GM21737 (cell line): ENCODE measurements at regions not wholly inside any gene's neighbourhood (a gene's known extent, or its start where the extent isn't known, plus 50 kb on each side); places are given as distances from the start of the nearest gene placed in this dataset.
"Not testable (repeated sequence)": the region's sequence is repeated elsewhere in the genome, so short reads cannot be mapped to it uniquely, and the experiment has no call there.

ENCODE experiments used
- ATAC-seq: cut with Tn5 transposase; IDR thresholded peaks from one replicate; pipeline ENCODE4 v1.9.1; 2021; ENCODE audit warnings: mild to moderate bottlenecking, moderate library complexity; ENCODE audit not compliant: unreplicated experiment

DNA sequence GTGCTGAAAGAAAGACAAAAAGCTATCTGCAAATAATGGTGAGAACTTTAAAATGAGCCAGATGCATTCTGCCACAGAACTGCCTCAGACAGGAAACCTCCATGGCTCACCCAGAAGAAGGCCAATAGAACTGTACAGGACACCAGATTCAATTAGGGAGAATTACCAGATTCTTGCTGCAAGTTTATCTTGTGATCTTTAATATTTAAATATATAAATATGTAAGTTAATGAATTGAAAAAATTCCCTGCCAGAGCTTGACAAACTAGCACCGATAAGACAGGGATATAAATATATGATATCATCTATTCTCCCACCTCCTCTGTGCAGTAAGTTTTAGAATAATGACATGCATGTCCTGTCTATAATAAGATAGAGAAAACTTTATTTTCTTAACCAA lies 252.8 kb downstream of the PLK2 start:
- ATAC-seq: no peak

DNA sequence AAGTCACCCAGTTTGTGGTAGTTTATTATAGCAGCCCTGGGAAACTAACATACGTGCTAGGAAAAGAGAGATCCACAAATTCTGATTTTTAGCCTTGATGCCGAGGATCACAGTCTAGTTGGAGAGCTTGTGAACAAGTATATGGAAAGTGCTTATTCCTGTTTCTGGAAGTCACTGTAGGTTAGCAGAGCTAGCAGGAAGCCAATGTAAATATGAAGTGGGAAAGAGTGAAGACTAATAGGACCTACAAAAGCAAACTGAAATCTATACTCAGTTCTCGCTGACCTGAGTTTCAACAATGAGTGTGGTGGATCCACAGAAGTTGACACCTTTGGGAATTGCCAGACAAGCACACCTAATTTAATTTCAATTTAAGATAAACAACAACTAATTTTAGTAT lies 254.9 kb downstream of the PLK2 start:
- no peak for ATAC-seq

DNA sequence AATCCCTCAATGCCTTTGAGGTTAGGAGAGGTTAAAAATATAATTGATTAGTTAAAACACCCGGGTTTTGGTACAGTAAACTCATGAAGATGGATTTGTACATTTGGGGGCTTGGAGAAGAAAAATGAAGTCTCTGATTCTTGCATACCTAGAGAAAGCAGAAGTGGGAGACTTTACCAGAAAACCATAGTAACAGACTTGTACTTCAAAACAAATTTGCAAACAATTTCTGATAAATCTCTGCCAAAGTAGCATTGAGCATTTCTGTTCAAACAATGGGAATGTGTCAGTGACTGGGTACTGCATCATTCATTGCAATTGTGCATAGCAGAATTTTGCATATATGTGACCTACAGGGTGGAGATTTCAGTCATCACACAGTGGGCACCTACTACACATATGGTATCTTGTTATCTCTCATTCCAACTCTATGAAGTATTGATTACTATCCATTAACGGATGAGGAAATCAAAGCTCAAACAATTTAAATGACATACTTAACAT lies 256.9 kb downstream of the PLK2 start:
- no peak for ATAC-seq

DNA sequence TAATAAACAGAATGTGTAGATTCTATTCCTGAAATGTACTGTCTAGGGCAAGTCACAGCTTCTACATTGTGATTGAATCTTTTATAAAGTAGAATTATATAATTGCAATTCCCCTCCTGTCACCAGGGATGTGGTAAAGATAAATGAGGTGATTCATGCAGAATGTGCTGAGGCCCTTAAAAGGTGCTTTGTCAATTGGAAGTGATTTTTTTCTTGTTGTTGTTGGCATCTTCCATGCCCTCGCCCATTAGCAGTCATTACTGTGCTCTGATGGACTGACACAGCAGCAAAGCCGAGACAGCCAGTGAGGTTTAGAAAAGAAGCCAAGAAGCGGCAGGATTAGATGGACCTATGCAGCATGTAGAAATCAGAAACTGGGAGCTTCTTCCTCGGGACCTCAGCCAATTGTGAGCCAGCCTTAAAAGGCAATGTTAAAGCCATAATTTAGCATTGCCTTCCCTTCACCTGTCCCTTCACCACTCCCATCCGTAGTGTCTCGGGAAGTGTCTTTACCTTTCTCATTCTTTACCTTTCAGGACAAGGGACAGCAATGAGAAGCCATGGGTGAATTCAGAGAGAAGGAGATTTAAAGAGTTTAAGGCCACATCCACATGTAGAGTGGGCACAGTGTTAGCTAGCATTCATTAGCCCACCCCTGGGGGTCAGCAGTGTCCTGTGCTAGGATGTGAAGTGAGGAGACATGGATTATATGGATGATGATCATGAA lies 257.8 kb downstream of the PLK2 start:
- no peak for ATAC-seq

DNA sequence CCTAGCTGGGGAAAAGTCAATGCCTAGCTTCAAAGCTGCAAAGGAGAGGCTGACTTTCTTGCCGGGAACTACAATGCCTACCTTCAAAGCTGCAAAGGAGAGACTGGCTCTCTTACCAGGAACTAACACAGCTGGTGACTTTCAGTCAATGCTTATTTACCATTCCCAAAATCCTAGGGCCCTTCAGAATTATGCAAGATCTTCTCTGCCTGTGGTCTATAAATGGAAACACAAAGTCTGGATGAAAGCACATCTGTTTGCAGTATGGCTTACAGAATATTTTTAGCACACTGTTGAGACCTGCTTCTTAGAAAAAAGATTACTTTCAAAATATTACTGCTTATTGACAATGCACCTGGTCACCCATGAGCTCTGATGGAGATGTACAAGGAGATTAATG lies 259.4 kb downstream of the PLK2 start:
- ATAC-seq: no peak

DNA sequence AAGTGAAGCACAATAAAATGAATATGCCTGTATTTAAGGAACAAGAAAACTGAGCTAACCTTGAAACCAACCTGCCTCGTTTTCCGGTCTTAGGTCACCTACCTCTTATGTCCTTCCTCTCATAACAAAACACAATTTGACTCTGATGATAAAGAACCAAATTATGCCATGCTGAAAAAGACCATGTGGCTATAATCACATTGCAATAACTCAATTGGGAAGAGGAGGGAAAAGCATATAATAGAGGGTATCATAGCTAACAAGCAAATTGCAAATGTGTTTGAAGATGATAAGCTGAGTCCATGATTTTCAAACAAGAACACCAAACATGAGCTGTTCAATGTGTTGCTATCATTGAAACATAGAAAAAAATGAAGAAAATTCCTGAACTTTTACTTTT lies 260.8 kb downstream of the PLK2 start:
- ATAC-seq: no peak

DNA sequence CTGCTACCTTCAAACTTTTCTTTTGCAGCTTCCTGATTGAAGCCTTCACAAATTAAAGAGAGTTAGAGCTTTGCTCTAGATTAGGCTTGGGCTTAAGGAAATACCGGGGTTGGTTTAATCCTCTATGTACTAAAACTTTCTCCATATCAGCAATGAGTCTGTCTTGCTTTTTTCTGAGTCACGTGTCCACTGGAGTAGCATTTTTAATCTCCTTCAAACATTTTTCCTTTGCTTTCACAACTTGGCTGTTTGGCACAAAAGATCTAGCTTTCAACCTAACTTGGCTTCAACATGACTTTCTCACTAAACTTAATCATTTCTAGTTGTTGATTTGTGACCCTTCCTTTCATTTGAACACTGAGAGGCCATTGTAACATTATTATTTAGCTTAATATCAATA lies 261.6 kb downstream of the PLK2 start:
- no peak for ATAC-seq

DNA sequence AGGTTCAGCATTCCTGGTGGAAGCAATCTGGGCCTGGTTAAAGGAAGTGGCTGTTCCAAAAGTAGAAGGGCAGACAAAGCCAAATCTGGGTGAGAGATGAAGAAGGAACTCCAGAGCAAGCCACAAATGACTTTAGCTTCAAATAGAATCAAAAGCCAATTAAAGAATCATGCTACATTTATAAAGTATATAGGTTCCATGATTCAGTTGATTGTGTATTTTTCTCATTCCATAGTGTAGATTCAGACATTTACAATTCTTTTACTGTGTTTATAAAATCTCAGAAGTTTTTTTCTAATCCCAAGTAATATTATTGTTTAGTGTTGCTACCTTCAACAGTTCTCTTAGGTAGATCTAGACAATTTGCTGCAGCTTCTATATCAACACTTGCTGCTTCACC lies 262.0 kb downstream of the PLK2 start:
- ATAC-seq: no peak

DNA sequence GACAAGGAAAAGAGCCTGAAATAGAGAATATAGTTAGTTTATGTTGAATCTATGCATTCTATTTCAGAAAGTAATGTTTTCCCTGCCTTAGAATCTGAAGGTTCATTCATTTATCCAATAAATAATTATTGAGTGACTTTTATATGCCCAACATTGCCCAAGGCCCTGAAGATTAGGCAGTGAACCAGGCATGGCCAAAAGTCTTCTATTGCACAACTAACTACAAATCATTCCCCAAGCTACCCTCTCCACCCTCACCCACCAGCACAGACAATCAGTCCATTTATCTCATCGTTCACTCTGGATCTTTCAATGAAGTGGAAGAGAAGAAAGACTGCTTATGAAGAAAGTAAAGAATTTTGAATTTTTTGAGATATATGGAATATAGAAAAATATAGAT lies 268.4 kb downstream of the PLK2 start:
- no peak for ATAC-seq

DNA sequence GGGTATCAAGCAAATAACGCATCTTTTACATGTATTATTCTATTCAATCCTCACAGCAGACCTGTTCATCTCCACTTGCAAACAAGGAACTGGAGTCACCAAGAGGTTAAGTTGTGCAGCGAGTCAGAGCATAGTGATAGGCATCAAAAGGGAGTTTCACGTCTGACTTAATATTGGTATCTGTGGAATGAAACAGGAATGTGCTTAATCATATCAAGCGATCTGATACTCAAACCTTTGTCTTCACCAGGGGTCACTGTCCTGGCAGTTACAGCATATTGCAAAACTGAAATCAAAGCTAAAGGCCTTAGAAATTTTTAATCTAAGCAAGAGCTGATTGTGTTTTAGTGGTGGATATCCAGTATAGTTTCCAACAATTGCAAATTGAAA lies 271.6 kb downstream of the PLK2 start:
- no peak for ATAC-seq

DNA sequence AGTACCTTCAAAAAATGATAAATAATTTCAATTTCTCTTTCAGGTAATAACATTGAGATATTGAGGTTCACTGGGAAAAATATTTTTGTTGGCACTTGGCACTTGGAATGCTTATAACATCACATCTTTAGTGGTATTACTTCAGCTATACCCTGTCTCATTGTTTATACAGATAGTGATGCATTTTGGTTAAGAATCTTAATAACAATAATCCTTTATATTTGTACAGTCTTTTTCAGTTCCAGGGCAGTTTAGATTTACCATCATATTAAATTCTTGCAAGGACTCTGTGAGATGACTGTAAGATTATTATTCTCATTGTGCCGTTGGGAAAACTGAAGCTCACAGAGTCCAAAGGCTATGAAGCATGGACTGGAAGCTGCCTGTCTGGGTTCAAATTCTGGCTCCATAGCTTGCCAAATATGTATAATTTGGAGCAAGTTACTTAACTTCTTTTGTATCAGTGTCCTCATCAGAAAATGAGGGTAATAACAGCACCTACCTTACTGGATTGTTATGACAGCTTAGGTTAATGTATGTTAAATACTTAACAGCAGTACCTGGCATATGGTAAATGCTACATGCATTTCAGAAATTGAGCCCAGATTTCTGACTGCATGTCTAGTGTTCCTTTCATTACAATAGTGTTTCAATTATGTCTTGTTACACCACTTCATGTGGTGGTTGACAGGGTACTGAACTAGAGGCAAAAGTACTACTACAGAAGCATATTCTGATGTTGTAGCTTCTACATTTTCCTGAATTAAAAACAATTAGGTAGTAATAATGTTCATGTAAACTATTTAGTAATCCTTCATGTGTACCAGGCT lies 272.2 kb downstream of the PLK2 start:
- ATAC-seq: no peak

DNA sequence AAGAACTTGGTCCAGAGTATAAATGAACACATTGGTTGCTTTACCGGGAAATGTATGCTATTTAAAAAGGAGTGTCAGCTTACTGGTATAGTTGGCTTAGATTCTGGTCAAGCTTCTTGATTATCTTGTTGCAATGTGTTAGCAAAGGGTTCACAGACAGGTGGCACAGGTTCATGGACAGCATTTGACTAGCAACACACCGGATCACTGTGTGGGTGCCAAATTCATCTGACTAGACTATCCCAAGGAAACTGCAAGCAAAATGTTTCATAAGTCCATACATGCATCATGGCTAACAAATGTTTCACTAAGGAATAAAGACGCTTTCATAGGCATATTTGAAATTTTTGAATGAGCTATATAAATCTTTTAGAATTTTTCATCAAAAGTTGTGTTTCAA lies 274.1 kb downstream of the PLK2 start:
- no peak for ATAC-seq

DNA sequence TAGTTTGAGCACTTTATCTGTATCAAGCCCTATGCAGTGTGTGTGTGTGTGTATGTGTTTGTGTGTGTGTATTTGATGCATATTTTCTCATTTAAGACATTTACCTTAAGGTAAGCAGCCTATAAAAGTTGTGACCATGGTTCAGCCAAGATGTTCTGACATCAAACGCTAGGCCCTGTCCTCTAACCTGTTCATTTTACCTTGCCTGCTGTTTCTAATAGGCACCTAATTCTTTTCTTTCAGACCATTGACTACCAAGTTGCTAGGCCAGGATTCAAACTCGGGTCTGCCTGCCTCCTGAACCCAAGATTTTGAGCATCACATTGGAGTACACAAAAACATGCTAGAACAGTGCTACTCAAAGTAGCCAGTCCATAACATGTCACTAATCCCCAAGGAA lies 274.5 kb downstream of the PLK2 start:
- ATAC-seq: no peak

DNA sequence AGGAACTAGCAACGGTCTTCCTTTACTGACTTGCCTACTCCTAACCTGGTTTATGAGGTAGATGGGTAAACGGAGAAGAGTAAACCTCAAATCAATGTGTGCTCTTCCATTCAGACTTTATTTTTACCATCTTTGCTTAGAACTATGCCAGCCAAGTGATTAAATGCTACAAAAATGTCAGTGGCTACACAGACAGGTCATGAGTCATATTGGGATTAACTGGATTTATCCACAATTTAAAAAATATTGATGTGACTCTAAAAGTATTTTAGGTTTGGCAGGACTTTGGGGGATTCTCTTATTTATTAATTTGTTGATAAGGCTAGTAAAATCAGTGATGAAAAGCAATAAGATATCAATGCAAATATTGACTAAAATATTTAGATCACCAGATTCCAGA lies 275.0 kb downstream of the PLK2 start:
- ATAC-seq: no peak

DNA sequence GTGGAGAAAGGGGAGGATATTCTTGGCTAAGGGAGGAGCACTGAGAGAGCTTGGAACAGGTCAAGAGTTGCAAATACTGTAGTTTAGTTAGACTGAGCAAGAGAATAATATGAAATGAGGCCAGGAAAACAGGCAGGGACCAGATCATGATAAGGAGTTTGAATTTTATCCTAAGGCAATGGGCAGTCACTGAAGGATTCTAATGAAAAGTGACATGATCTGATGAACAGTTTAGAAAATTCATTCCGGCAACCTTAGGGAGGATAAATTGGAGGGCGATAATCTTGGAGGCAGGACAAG lies 276.1 kb downstream of the PLK2 start:
- no peak for ATAC-seq

DNA sequence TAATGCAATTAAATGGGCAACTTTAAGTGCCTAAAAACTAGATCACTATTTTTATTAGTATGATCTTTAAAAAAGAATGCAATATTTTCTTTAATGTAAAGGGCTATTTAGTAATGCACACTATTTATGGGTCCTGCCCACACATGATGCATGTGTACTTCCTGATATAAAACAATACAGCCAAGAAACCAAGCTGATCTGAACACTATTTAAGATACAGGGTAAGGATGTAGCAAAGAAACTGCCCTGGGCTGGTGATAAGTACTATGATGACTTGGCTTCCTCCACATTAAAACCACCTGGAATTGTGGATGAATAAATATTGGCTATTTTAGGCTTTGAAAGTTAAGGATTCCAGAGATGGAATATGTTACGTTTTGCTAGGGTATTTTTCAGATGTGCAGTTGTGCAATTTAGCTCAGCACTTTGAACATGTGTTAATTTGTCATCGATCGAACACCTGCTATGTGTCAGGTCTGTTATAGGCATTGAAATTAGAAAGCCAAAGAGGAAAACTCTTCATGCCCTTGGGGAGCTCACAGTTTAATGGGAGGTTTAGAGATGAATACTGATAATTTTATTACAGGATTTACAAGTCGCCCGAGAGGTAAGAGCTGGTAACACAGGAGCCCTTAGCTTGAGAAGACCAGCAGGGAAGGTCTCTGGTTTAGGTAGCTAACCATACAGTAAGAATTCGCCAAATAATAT lies 276.7 kb downstream of the PLK2 start:
- ATAC-seq: no peak

DNA sequence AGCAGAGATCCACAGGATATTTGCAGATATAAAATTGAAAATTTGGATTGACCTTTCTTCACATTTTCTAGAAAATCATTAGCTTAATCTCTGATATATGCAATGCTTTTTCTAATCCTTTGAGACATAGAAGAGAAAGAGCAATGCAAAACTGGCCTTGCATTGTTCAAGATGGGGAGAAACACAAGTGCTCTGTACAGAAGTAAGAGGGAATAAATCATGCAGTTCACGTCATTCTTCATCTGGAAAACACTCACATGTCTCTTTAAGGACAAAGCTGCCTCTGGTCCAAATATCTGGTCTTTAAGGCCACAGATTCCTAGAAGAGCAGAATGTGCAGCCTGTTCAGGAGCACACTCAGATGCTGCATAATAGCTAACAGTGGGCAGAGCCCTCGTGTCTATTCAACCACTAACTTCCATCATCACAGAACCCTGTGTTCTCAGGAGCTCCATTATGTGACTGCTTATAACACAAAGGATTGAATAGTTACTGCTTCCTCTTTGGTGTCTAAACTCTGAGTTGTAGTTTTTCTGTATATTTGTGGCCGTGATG lies 277.5 kb downstream of the PLK2 start:
- ATAC-seq: no peak

DNA sequence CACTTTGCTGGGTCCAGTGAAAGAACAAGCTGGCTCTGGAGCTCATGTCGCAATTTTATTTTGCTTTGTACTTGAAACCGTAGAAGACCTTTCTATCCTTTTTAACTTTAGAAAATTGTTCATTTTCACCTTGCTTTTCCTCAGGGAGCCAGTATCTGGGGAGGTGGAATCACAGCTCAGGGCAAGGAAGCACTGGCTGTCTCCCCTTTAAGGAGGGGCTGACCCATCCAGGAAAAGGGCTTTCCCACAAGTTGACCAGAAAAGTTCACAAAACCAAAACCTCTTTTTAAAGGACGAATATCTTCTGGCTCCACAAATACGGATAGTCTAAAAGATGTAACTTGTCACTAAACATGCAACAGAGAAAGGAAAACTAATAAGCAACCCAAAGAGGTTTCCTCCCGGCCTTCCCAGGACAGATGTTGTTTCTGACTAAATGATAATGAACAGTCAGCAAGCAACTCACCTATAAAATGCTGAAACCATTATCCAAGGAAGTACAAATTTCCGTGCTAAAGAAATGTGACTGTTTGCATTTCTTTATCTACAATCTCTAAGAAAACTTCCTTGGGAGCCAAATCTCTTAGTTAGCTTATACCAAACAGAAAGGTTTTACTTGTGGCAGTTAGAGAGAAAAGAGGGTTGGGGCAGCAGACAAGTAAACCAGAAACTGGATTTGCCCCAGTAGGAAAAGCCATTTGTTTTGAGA lies 278.2 kb downstream of the PLK2 start:
- ATAC-seq: no peak

DNA sequence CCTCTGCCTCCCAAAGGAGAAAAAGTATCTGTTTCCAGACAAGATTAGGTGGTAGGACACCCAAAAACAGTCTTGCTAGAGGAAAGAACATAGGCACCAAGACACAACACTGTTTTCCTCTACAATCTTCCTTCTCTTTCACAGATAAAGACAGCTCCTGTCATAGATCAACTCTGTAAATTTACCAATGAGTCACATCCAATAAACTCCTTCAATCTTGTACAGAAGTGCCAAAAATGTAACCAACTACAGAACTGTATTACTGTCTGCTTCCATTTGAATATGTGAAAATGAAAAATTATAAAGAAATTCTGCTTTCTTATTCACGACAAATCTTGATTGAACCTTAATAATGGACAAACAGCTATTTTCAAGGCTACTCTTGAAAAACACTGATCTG lies 286.9 kb downstream of the PLK2 start:
- ATAC-seq: no peak

DNA sequence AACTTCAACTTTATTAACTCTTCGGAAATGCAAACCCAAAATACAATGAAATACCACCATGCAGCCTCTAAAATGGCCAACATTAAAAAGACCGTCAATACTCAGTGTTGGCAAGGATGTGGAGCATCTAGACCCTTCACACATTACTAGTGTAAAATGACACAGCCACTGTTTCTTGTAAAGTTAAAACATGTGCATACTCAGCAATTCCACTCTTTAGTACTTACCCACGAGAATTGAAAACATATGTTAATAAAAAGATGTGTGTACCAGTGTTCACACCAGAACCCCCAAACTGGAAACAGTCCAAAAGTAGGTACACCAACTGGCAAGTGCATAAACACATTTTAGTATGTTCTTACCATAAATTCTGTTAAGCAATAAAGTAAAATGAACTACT lies 294.7 kb downstream of the PLK2 start:
- ATAC-seq: no peak

DNA sequence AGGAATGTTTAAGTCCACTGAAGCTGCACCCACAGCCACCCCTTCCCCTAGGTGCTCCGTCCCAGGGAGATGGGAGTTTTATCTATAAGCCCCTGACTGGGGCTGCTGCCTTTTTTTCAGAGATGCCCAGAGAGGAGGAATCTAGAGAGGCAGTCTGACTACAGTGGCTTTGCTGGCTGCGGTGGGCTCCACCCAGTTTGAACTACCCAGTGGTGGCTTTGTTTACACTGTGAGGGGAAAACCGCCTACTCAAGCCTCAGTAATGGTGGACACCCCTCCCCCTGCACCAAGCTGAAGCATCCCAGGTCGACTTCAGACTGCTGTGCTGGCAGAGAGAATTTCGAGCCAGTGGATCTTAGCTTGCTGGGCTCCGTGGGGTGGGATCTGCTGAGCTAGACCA lies 298.0 kb downstream of the PLK2 start:
- ATAC-seq: not testable (repeated sequence)
